ENCODE measurements at regions not wholly inside any gene's neighbourhood (a gene's known extent, or its start where the extent isn't known, plus 50 kb on each side); places are given as distances from the start of the nearest gene placed in this dataset.
"Not testable (repeated sequence)": the region's sequence is repeated elsewhere in the genome, so short reads cannot be mapped to it uniquely, and the experiment has no call there.

GRCh38 chr2:104976603-104977120 lies 61.2 kb upstream of the MRPS9 start:
- Histone ChIP-seq H3K9me3 (ENCODE audit: low read length) (no peaks in the 10 kb centered on the region), H3K27ac (ENCODE audit: low read length) (no peak overlapping the region), H3K27me3 (ENCODE audit: insufficient read depth, low read depth, low read length) (no peaks in the 10 kb centered on the region), H3K9me2 (ENCODE audit: insufficient read depth, low read length) (no peaks in the 10 kb centered on the region), H3K9ac (ENCODE audit: low read length) (no peak overlapping the region), H3K36me3 (ENCODE audit: insufficient read depth, low read length) (no peaks in the 10 kb centered on the region), H3K79me2 (replicated peaks; ENCODE audit: insufficient read depth, low read length) (no peaks in the 10 kb centered on the region), H4K20me1 (ENCODE audit: insufficient read depth) (no peaks in the 10 kb centered on the region), H3K4me3 (ENCODE audit: low read length) (no peak overlapping the region), H3K4me2 (ENCODE audit: low read length) (no peak overlapping the region), H2AFZ (ENCODE audit: low read depth, low read length) (no peak overlapping the region), H3F3A (ENCODE audit: insufficient read depth, low read length, poor library complexity, severe bottlenecking) (no peaks in the 10 kb centered on the region)
- TF ChIP-seq REST (IDR thresholded peaks at IDR 0.05; ENCODE audit: borderline replicate concordance) = no peak
- TF ChIP-seq CTCF (IDR thresholded peaks at IDR 0.05; ENCODE audit: poor library complexity, severe bottlenecking) = peak; percentile 25
- no peak for TF ChIP-seq TAF1 (IDR thresholded peaks at IDR 0.05; ENCODE audit: low read depth)

DNA sequence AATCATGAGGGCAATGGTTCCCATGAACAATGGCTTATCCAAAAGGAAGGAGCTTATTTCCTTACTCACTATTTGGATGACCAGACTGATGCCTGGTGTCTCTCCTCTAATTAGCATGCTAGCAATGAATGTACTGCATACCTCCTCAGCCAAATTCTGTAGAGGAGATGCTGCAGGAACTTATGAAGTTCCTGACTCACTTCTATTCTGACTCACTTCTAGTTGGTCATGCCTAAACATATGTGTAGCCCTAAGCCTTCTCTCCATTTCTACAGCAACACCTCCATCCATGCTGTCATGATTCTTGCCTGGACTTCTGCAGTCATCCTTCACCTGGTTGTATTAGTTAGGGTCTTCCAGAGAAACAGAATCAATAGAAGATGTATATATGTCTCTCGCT lies 59.9 kb upstream of the MRPS9 start:
- no peaks in the 10 kb centered on the region for H3K9me2 ChIP-seq (ENCODE audit: insufficient read depth, low read length)
- H3K27me3 ChIP-seq (ENCODE audit: insufficient read depth, low read depth, low read length) = no peaks in the 10 kb centered on the region
- no peaks in the 10 kb centered on the region for H3K79me2 ChIP-seq (replicated peaks; ENCODE audit: insufficient read depth, low read length)
- no peaks in the 10 kb centered on the region for H3K36me3 ChIP-seq (ENCODE audit: insufficient read depth, low read length)
- H3K27ac ChIP-seq (ENCODE audit: low read length) = no peak overlapping the region
- no peak overlapping the region for H3K9ac ChIP-seq (ENCODE audit: low read length)
- H3K4me3 ChIP-seq (ENCODE audit: low read length) = no peak overlapping the region
- TF ChIP-seq REST (IDR thresholded peaks at IDR 0.05; ENCODE audit: borderline replicate concordance) = no peak
- no peak for TF ChIP-seq SMC3 (conservative IDR thresholded peaks at IDR 0.05; ENCODE audit: poor library complexity)
- no peak for TF ChIP-seq MXI1 (conservative IDR thresholded peaks at IDR 0.05; ENCODE audit: poor library complexity, severe bottlenecking)
- no peak for TF ChIP-seq EP300 (conservative IDR thresholded peaks at IDR 0.05; ENCODE audit: poor library complexity, severe bottlenecking)
- TF ChIP-seq TAF1 (IDR thresholded peaks at IDR 0.05; ENCODE audit: low read depth) = no peak
- no peak for TF ChIP-seq RAD21 (conservative IDR thresholded peaks at IDR 0.05)
- TF ChIP-seq EZH2 (IDR thresholded peaks at IDR 0.05; ENCODE audit: borderline replicate concordance, insufficient read depth, low read length, poor library complexity, severe bottlenecking) = no peak
- TF ChIP-seq CTCF (IDR thresholded peaks at IDR 0.05; ENCODE audit: poor library complexity, severe bottlenecking) = no peak
- no peak for TF ChIP-seq POLR2AphosphoS5 (IDR thresholded peaks at IDR 0.05)
- no peaks in the 10 kb centered on the region for H3F3A ChIP-seq (ENCODE audit: insufficient read depth, low read length, poor library complexity, severe bottlenecking)
- H4K20me1 ChIP-seq (ENCODE audit: insufficient read depth) = no peaks in the 10 kb centered on the region
- no peaks in the 10 kb centered on the region for H3K9me3 ChIP-seq (ENCODE audit: low read length)
- no peak overlapping the region for H3K4me2 ChIP-seq (ENCODE audit: low read length)
- no peak overlapping the region for H2AFZ ChIP-seq (ENCODE audit: low read depth, low read length)

GRCh38 chr2:104979786-104980185 lies 58.1 kb upstream of the MRPS9 start:
- H3K4me3 ChIP-seq (ENCODE audit: low read length); H3K79me2 ChIP-seq (replicated peaks; ENCODE audit: insufficient read depth, low read length); H4K20me1 ChIP-seq (ENCODE audit: insufficient read depth); H3F3A ChIP-seq (ENCODE audit: insufficient read depth, low read length, poor library complexity, severe bottlenecking); H3K27me3 ChIP-seq (ENCODE audit: insufficient read depth, low read depth, low read length); H3K9me2 ChIP-seq (ENCODE audit: insufficient read depth, low read length); H3K36me3 ChIP-seq (ENCODE audit: insufficient read depth, low read length); H2AFZ ChIP-seq (ENCODE audit: low read depth, low read length); H3K9me3 ChIP-seq (ENCODE audit: low read length); H3K4me2 ChIP-seq (ENCODE audit: low read length); H3K27ac ChIP-seq (ENCODE audit: low read length); H3K9ac ChIP-seq (ENCODE audit: low read length): not testable (repeated sequence)

Measured in neural cell (in vitro differentiated cells).